ENCODE measurements at regions not wholly inside any gene's neighbourhood (a gene's known extent, or its start where the extent isn't known, plus 50 kb on each side); places are given as distances from the start of the nearest gene placed in this dataset.

DNA sequence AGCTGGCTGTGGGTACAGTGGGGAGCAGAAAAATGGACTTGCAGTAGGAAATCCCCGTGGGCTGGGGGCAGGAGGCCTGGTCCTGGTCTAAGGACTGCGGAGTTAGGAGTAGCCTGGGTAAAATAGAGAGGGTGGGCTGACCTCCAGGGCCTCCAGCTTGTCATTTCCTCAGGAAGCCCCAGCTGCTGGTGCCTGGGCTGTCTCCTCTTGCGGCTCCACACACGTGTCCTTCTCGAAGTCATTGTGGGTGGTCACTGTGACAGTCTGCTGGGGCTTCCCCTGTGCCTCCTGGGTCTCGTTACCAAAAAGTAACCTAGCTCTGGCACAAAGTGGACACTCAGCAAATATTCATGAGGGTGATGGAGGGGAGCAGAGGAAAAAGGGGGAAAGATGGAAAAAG, 259.7 kb downstream of the FGF9 start:
- Histone ChIP-seq H3K36me3 (no peaks in the 10 kb centered on the region), H3K27ac (no peak overlapping the region), H3K4me1 (no peaks in the 10 kb centered on the region), H3K4me3 (no peak overlapping the region), H3K27me3 (no peaks in the 10 kb centered on the region), H3K9me3 (no peaks in the 10 kb centered on the region)
- DNase-seq (ENCODE audit: low spot score): no peak
- TF ChIP-seq, protein P1, sequence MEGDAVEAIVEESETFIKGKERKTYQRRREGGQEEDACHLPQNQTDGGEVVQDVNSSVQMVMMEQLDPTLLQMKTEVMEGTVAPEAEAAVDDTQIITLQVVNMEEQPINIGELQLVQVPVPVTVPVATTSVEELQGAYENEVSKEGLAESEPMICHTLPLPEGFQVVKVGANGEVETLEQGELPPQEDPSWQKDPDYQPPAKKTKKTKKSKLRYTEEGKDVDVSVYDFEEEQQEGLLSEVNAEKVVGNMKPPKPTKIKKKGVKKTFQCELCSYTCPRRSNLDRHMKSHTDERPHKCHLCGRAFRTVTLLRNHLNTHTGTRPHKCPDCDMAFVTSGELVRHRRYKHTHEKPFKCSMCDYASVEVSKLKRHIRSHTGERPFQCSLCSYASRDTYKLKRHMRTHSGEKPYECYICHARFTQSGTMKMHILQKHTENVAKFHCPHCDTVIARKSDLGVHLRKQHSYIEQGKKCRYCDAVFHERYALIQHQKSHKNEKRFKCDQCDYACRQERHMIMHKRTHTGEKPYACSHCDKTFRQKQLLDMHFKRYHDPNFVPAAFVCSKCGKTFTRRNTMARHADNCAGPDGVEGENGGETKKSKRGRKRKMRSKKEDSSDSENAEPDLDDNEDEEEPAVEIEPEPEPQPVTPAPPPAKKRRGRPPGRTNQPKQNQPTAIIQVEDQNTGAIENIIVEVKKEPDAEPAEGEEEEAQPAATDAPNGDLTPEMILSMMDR (IDR thresholded peaks at IDR 0.05): no peak

DNA sequence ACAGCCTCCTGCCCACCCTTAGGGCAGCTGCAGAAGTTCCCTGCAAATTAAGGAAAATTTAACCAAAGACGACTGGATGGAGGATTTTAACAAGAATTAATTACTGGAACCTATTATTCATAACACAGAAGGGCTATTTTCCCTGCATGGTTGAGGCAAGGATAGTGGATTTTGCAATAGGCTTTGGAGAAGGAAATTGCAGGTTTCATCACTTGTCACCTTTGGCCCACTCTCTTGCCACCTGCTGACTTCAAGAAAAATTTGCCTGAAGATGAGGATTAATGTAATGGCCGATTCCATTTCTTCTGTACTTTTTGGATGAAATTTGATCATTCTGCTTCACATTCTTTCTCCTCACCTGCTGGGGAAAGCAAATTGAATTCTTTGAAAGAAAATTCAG, 261.7 kb downstream of the FGF9 start:
- H3K4me3 ChIP-seq: no peak overlapping the region
- H3K27ac ChIP-seq: no peak overlapping the region
- H3K9me3 ChIP-seq: no peaks in the 10 kb centered on the region
- no peaks in the 10 kb centered on the region for H3K36me3 ChIP-seq
- no peak for DNase-seq (ENCODE audit: low spot score)
- H3K27me3 ChIP-seq: no peaks in the 10 kb centered on the region
- TF ChIP-seq, protein P1 (IDR thresholded peaks at IDR 0.05): no peak
- no peaks in the 10 kb centered on the region for H3K4me1 ChIP-seq

DNA sequence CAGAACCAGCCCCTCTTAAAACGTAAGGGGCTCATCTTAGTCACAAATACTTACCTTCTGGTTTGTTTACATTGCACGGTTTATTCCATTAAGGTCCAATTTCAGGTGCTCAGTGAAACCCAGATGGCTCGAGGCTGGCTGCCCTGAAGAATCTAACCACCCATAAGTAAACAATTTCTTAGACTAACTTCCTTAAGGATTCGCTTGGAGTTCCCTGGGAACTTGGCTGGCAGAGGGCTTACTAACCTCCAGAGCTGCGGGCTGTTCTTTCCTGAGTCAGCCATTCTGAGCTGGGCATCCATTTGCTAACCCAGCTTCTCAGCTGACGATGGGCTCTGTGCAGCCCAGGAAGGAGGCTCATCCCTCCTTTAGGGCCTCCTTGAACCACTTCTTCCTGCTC, 262.1 kb downstream of the FGF9 start:
- no peaks in the 10 kb centered on the region for H3K36me3 ChIP-seq
- H3K4me1 ChIP-seq: no peaks in the 10 kb centered on the region
- no peak for DNase-seq (ENCODE audit: low spot score)
- TF ChIP-seq, protein P1 (IDR thresholded peaks at IDR 0.05): no peak
- H3K27me3 ChIP-seq: no peaks in the 10 kb centered on the region
- H3K9me3 ChIP-seq: no peaks in the 10 kb centered on the region
- H3K4me3 ChIP-seq: no peak overlapping the region
- H3K27ac ChIP-seq: no peak overlapping the region

DNA sequence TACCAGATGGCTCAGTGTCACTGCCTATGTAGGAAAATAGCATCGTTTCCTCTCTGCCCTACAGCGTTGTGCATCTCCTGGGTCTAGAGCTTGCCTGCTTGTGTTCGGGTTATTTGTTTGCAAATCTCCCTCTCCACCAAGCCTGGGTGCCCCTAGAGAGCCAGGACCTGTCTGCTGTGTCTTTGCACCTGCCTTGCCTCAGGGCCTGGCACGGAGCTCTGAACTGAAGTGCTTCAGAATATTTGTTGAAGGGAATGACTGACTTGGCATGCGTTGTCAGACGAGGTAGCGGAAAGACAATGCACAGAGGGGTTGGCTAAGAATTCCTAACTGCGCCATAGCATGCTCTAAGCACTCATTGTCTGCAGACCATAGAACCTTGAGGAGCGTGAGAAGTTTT, 263.4 kb downstream of the FGF9 start:
- Histone ChIP-seq H3K36me3 (no peaks in the 10 kb centered on the region), H3K4me3 (no peak overlapping the region), H3K9me3 (no peaks in the 10 kb centered on the region), H3K4me1 (no peaks in the 10 kb centered on the region), H3K27me3 (no peaks in the 10 kb centered on the region), H3K27ac (no peak overlapping the region)
- DNase-seq (ENCODE audit: low spot score): no peak
- TF ChIP-seq, protein P1 (IDR thresholded peaks at IDR 0.05): no peak

DNA sequence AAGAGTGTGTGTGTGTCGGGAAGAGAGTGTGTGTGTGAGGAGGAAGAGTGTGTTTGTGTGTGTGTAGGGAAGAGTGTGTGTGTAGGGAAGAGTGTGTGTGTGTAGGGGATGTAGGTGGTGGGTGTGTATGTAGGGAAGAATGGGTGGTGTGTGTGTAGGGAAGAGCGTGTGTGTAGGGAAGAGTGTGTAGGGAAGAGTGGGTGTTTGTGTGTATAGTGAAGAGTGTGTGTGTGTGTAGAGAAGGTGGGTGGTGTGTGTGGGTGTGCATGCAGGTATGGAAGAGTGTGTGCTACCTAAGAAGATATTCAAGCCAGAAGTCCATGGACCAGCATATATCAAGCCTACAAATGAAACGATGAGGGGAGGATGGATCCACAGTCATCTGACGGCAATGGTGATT, 265.8 kb downstream of the FGF9 start:
- no peaks in the 10 kb centered on the region for H3K27me3 ChIP-seq
- H3K4me1 ChIP-seq: no peaks in the 10 kb centered on the region
- H3K36me3 ChIP-seq: no peaks in the 10 kb centered on the region
- no peak for DNase-seq (ENCODE audit: low spot score)
- no peaks in the 10 kb centered on the region for H3K9me3 ChIP-seq
- no peak overlapping the region for H3K27ac ChIP-seq
- TF ChIP-seq, protein P1 (IDR thresholded peaks at IDR 0.05): no peak
- H3K4me3 ChIP-seq: no peak overlapping the region

DNA sequence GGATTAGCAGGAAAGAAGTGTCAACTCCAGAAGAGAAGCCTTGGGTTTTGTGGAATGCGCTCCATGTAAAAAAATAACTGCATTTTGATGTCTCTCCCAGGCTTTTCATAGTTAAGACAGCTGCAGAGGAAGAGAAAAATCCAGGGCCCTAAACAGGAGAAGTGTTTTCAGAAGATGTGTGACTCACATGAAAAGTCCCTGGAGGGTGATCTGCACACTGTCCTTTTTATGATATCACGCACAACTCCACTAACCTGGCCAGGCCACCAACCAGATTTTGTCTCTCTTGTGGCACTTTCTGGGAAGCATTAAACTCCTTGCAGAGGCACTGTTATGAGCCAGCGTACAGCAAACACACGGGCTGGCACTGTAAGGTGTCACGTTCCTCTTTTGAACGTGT, 267.3 kb downstream of the FGF9 start:
- TF ChIP-seq, protein P1 (IDR thresholded peaks at IDR 0.05): no peak
- Histone ChIP-seq H3K9me3 (no peaks in the 10 kb centered on the region), H3K27ac (no peak overlapping the region), H3K27me3 (no peaks in the 10 kb centered on the region), H3K36me3 (no peaks in the 10 kb centered on the region), H3K4me3 (no peak overlapping the region), H3K4me1 (no peaks in the 10 kb centered on the region)
- DNase-seq (ENCODE audit: low spot score): no peak

Data from right atrium auricular region (tissue), 2 donors.